GM21423 (cell line): ENCODE measurements at regions not wholly inside any gene's neighbourhood (a gene's known extent, or its start where the extent isn't known, plus 50 kb on each side); places are given as distances from the start of the nearest gene placed in this dataset.
"Not testable (repeated sequence)": the region's sequence is repeated elsewhere in the genome, so short reads cannot be mapped to it uniquely, and the experiment has no call there.

Experiments
- ATAC-seq: cut with Tn5 transposase; IDR thresholded peaks from one replicate; pipeline ENCODE4 v1.9.1; 2021; ENCODE audit warnings: mild to moderate bottlenecking, moderate library complexity; ENCODE audit not compliant: unreplicated experiment

- not testable (repeated sequence) for ATAC-seq
Measured at GRCh38 chr16:21363550-21364223, 85.6 kb upstream of the CRYM start.

DNA sequence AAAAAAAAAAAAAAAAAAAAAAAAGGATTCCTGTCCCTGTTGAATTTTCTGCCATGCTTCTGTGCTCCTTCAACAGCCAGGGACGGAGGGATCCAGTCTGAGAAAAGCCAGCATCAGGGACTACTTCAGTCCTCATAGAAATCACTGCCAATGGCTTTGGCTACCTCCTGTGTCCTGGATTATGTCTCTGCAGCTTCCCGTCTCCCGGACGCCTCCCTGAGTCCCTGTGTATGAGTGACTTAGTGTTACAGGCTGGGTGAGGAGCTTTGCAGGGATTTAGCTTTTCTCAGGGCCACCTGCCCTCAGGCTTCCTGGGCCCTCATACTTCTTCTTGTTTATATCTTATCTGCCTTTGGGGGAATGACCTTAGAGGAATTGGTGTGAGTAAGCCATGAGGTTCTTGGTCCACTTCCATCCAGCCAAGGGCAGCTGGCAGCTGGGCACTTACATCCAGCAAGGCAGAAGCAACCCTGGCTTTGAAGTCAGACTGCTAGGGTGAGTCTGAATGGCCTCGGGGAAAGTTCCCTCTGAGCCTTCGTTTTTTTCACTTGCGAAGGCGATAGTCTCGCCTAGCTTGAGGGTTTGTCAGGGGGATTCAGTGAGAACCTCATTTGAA, 83.6 kb upstream of the CRYM start:
- ATAC-seq = not testable (repeated sequence)

GRCh38 chr16:21361045-21361444, 83.0 kb upstream of the CRYM start:
- ATAC-seq = not testable (repeated sequence)

- ATAC-seq = not testable (repeated sequence)
Measured at GRCh38 chr16:21359513-21359912, 81.4 kb upstream of the CRYM start.

GRCh38 chr16:21358261-21358795, 80.2 kb upstream of the CRYM start:
- ATAC-seq = peak; percentile 48

DNA sequence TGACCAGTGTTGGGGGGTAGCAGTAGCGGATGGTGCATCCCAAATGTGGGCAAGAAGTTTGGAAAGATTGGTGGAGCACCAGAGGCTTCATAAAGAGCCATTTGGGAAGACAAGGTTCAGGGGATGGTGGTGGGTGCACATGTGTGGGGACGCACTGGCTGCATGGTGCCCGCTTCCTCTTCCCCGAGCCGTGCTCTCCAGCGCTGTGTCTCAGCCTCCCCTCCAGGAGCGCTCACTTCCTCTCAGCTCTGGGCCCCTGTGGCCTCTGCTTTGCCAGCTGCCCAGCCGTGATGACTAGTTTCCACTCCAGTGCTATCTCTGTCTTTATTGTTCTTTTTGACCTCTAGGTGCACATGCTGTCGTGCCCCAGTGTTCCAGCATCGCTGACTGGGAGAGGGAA, 78.2 kb upstream of the CRYM start:
- ATAC-seq = not testable (repeated sequence)

- ATAC-seq = not testable (repeated sequence)
Measured at GRCh38 chr16:21351433-21351832, 73.3 kb upstream of the CRYM start.

DNA sequence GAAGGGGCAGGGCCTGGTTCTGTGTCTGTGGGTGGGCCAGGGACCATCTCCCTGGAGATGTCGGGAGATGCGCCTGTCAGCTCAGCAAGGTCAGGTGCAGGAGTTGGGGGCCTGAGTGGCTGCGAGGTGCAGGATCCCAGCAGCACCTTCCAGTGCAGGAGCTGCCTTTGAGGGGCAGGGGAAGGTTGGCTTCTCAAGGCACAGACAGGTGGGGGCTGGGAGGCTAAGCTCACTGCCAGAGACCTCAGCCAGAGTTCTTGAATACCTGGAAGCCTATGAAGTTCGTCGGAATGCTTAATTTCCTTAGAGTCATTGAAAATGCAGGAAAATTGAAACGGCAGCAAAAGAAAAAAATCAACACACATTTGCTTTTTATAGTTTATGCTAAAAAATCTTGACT, 72.8 kb upstream of the CRYM start:
- ATAC-seq = not testable (repeated sequence)

GRCh38 chr16:21349336-21349735, 71.2 kb upstream of the CRYM start:
- not testable (repeated sequence) for ATAC-seq

DNA sequence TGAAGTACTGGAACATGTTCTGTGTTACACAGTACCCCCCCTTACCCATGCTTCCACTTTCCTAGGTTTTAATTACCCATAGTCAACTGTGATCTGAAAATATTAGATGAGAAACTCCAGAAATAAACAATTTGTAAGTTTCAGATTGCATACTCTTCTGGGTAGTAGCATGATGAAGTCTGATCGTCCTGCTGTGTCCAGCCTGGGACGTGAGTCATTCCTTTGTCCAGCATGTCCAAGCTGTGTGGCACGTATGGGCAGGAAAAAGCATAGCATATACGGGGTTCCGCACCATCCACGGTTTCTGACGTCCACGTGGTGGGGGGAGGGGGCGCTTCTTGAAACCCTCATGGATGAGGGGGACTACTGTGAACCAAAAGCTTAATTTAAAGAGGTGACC, 70.7 kb upstream of the CRYM start:
- not testable (repeated sequence) for ATAC-seq

- not testable (repeated sequence) for ATAC-seq
Measured at GRCh38 chr16:21347538-21347937, 69.4 kb upstream of the CRYM start.

GRCh38 chr16:21346756-21347491, 68.8 kb upstream of the CRYM start:
- ATAC-seq = not testable (repeated sequence)

DNA sequence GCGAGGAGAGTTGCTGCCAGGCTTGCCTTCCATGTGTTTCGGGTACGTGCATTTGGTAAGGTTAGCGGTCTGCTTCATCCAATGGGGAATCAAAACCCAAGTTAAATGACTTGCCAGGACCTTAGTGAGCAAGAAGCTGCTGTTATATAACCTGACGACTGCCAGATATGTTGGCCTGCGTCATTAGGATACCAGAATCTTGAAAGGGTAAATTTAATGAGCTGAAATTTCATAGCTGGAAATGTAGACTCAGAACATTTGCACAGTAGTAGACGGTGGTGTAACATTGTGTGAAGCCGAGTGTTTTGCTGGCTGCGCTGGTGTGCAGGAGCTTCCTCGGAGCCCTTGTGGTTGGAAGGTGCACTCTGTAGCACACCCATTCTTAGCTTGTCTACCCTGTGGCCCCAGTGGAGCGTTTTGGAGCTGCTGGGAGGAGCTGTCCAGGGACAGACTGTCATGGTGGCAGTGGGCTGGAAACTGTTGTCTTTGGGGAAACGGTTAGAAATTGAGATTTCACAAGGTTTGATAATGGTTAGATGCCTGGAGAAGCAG, 66.3 kb upstream of the CRYM start:
- not testable (repeated sequence) for ATAC-seq

GRCh38 chr16:21341101-21341500, 63.0 kb upstream of the CRYM start:
- ATAC-seq = no peak

DNA sequence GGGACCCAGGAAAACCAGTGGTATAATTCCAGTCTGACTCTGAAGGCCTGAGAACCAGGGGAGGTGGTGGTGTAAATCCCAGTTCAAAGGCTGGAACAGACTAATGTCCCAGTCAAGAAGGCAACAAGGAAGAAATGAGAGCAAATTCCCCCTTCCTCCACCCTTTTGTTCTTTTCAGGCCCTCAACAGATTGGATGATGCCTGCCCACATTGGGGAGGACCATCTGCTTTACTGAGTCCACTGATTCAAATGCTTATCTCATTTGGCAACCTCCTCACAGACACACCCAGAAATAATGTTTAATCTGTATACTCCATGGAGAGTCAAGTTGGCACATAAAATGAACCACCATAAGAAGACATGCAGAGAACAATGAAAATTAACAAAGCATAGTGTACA, 61.9 kb upstream of the CRYM start:
- ATAC-seq = no peak

DNA sequence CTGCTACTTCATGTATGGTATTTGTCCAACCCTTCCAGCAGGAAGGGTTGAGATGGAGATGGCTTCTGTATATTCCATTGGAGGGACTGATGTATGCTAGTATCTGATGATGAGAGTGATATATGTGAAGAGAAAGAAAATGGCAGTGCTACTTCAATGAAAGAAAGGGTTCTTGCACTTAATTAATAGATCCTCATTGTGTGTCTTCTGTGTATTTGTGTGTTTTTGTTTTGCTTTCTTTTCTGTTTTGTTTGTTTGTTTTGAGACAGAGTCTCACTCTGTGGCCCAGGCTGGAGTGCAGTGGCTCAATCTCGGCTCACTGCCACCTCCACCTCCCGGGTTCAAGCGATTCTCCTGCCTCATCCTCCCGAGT, 61.2 kb upstream of the CRYM start:
- no peak for ATAC-seq

DNA sequence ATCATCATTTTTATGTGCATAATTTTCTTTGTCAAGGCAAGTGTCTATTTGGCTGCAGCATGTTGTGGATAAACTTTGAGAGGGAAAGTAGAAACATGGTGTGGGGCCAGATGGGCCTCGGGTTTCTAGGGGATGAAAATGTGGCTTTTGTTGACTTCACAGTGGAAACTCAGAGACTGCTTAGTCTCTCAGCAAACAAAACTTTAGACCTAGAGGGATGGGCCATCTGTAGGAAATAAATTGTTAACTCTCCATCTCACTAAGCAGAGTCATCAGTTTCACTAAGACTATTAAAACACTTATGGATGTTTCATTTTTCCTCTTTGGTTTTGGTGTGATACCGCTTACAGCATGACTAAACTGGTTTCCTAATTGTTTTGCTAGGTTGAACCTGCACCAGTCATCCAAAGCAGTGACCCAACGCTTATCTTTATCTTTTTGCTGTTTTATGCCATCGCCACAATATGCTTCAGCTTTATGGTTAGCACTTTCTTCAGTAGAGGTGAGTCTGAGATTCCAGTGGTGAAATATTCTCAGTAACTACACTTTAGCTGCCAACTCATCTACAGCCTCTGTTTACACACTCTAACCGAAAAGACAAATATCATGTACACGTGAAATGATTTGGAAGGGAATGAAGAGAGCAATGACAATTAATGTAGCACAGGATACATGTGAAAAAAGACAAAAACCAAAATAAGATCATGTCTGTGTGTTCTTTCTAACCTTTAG, 60.6 kb upstream of the CRYM start:
- no peak for ATAC-seq

GRCh38 chr16:21336231-21336630, 58.1 kb upstream of the CRYM start:
- no peak for ATAC-seq

DNA sequence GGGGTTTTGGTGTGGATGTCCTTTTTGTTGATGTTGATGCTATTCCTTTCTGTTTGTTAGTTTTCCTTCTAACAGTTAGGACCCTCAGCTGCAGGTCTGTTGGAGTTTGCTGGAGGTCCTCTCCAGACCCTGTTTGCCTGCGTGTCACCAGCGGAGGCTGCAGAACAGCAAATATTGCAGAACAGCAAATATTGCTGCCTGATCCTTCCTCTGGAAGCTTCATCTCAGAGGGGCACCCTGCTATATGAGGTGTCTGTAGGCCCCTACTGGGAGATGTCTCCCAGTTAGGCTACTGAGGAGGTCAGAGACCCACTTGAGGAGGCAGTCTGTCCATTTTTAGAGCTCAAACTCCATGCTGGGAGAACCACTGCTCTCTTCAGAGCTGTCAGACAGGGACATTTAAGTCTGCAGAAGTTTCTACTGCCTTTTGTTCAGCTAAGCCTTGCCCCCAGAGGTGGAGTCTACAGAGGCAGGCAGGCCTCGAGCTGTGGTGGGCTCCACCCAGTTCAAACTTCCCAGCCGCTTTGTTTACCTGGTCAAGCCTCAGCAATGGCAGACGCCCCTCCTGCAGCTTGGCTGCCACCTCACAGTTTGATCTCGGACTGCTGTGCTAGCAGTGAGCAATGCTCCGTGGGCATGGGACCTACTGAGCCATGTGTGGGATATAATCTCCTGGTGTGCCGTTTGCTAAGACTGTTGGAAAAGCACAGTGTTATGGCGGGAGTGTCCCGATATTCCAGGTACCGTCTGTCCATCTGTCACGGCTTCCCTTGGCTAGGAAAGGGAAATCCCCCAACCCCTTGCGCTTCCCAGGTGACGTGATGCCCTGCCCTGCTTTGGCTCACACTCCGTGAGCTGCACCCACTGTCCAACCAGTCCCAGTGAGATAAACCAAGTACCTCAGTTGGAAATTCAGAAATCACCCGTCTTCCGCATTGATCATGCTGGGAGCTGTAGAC, 56.4 kb upstream of the CRYM start:
- ATAC-seq = not testable (repeated sequence)

DNA sequence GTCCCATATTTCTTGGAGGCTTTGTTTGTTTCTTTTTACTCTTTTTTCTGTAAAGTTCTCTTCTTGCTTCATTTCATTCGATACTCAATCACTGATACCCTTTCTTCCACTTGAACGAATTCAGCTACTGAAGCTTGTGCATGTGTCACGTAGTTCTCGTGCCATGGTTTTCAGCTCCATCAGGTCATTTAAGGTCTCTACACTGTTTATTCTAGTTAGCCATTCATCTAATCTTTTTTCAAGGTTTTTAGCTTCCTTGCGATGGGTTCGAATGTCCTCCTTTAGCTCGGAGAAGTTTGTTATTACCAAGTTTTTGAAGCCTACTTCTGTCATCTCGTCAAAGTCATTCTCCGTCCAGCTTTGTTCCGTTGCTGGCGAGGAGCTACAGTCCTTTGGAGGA, 55.6 kb upstream of the CRYM start:
- not testable (repeated sequence) for ATAC-seq
